ENCODE measurements at regions not wholly inside any gene's neighbourhood (a gene's known extent, or its start where the extent isn't known, plus 50 kb on each side); places are given as distances from the start of the nearest gene placed in this dataset.
"Not testable (repeated sequence)": the region's sequence is repeated elsewhere in the genome, so short reads cannot be mapped to it uniquely, and the experiment has no call there.

DNA sequence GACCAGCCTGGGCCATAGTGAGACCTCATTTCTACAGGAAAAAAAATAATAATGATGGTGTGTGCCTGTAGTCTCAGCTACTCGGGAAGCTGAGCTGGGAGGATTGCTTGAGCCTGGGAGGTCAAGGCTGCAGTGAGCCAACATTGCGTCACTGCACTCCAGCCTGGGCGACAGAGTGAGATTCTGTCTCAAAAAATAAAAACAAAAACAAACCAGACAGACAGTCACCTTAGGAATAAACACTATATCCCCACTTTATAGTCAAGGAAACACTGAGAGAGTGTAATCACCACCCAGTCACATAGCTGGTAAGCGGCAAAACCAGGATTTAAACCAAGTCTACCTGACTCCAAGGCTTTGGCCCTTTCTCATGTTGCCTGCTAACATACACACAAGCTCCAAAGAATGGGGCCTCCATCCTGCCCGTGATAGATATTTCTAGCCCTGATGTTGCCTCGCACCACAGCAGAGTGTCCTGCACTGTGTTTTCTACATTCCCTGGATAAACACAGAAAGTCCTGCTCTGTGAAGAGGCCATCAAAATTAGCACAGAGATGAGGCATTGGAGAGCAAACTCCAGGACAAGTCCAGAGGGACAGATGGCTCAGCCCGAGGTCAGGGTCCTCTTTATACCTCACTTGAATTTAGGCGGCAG, 66.1 kb upstream of the SMURF2 start:
- DNase-seq (ENCODE audit: low read depth in 2 of 2): no peak

- DNase-seq (ENCODE audit: low read depth in 2 of 2): not testable (repeated sequence)
These were observed 63.9 kb upstream of the SMURF2 start for GRCh38 chr17:64726025-64726424.

GRCh38 chr17:64724246-64724645, 62.1 kb upstream of the SMURF2 start:
- peak in 1 of 2 donors; percentile 97 for DNase-seq (ENCODE audit: low read depth in 2 of 2)

DNA sequence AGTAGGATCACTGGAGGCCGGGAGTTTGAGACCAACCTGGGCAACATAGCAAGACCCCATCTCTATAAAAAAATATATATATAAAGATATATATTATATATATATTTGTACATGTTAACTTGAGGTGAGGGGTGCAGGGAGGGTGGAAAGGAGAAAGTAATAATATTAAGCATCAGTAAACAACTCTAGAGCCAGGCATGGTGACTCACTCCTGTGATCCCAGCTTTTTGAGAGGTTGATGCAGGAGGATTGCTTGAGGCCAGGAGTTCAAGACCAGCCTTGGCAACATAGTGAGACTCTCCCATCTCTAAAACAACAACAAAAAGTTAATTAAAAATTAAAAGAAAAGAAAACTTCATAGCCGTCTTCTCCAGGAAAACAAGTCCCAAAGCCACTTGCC, 61.7 kb upstream of the SMURF2 start:
- peak in 1 of 2 donors; percentile 55 for DNase-seq (ENCODE audit: low read depth in 2 of 2)

- not testable (repeated sequence) for DNase-seq (ENCODE audit: low read depth in 2 of 2)
These were observed 59.4 kb upstream of the SMURF2 start for GRCh38 chr17:64721556-64721955.

- peak in 1 of 2 donors; percentile 63 for DNase-seq (ENCODE audit: low read depth in 2 of 2)
These were observed 58.1 kb upstream of the SMURF2 start for GRCh38 chr17:64720253-64720652.

DNA sequence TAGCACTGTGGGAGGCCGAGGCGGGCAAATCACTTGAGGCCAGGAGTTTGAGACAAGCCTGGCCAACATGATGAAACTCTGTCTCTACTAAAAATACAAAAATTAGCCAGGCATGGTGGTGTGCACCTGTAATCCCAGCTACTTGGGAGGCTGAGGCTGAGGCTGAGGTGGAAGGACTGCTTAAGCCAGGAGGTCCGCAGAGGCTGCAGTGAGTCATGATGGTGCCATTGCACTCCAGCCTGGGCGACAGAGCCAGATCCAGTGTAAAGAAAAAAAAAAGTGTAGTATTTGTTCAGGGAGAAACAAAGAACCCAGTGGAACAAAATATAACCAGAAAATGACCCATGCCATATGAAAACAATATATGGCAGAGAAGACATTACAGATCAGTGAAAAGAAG, 57.4 kb upstream of the SMURF2 start:
- DNase-seq (ENCODE audit: low read depth in 2 of 2): peak in 1 of 2 donors; percentile 60

GRCh38 chr17:64718816-64719215, 56.7 kb upstream of the SMURF2 start:
- peak in 1 of 2 donors; percentile 47 for DNase-seq (ENCODE audit: low read depth in 2 of 2)

DNA sequence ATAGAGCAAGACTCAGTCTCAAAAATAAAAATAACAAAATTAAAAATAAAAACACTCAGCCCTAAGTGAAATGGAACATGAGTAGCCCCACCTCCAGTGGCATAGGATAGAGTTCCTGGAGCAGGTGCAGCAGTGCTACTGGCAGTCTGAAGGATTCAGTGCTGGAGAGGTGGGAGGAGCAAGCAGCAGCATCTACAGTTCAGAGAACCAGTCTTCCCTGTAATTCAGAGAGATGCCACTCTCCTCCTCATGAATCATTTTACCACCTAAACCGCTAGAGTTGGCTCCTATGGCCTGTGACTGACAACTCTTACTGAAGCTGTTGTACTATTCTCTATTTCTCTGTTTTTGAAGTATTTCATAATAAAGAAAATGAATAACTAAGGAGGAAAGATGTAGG, 56.0 kb upstream of the SMURF2 start:
- no peak for DNase-seq (ENCODE audit: low read depth in 2 of 2)

DNA sequence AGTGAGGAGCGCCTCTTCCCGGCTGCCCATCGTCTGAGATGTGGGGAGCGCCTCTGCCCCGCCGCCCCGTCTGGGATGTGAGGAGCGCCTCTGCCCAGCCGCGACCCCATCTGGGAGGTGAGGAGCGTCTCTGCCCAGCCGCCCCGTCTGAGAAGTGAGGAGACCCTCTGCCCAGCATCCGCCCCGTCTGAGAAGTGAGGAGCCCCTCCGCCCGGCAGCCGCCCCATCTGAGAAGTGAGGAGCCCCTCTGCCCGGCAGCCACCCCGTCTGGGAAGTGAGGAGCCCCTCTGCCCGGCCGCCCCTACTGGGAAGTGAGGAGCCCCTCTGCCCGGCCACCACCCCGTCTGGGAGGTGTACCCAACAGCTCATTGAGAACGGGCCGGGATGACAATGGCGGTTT, 54.4 kb upstream of the SMURF2 start:
- not testable (repeated sequence) for DNase-seq (ENCODE audit: low read depth in 2 of 2)

GRCh38 chr17:64713786-64714185, 51.7 kb upstream of the SMURF2 start:
- DNase-seq (ENCODE audit: low read depth in 2 of 2): not testable (repeated sequence)

- DNase-seq (ENCODE audit: low read depth in 2 of 2): not testable (repeated sequence)
These were observed 50.6 kb upstream of the SMURF2 start for GRCh38 chr17:64712557-64713351.

Data from dermis microvascular lymphatic vessel endothelial cell (primary cell).